Jurkat, Clone E6-1 (cell line): ENCODE measurements at regions not wholly inside any gene's neighbourhood (a gene's known extent, or its start where the extent isn't known, plus 50 kb on each side); places are given as distances from the start of the nearest gene placed in this dataset.
"Not testable (repeated sequence)": the region's sequence is repeated elsewhere in the genome, so short reads cannot be mapped to it uniquely, and the experiment has no call there.

ENCODE experiments used
- DNase-seq: peaks from one replicate; pipeline ENCODE4 v3.0.0-alpha.2; 2011; ENCODE audit warnings: low read depth, low spot score
- H3K4me3 ChIP-seq: 2 replicates; pipeline ENCODE4 v1.5.1; 2011; ENCODE audit warnings: mild to moderate bottlenecking, low read length, control low read depth, moderate library complexity

DNA sequence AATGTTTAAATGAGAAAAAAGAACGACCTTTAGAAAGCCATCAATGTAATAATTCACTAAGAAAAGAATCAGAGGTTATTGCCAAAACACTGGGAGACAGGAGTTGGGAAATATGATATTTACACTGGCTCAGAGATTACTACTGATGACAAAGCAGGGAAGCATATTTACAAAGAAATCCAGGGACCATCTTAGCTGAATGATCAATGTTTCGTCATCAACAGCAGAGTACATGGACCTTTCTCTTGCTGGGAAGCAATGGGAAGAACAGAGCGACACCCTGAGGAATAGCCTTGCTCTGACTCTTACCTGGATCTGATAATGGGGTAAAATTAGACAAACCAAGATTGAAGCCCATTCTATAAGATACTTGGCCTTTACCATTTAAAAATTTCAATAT is 1293.5 kb downstream of the XPNPEP1 start:
- no peak for DNase-seq
- no peak overlapping the region for H3K4me3 ChIP-seq

GRCh38 chr10:108624052-108624451 is 1299.3 kb downstream of the XPNPEP1 start:
- no peak overlapping the region for H3K4me3 ChIP-seq
- DNase-seq: no peak

DNA sequence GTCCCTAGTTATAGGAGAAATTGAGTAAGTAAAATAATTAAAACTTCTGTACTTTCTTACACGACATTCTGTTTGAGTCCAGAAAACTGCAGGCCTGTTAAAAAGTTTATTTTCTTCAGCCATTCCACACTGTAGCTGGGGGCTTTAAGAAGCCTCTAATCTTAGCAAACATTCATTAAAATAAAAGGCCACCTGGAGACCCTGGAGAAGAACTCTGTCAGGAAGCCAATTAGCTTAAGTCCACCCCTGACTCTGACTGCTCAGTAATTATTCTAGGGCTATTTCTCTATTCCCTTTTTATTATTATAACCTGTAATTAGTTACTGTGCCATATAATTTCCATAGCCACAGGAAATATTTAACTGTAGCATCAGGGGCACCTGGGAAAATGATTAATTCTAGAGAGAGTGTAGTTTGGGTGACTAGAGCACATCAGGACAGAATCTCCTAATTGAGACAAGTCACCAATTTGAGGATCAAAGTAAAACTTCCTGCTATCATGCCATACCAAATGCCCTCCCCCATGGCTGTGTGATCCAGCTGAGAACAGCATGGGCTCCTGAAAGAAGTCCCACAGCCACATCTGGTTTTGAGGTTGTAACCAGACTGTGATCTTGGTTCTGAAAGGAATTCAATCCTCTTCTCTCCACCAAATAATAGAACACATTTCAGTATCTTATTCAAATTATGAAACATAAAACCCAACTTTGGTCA is 1302.3 kb downstream of the XPNPEP1 start:
- DNase-seq: no peak
- no peak overlapping the region for H3K4me3 ChIP-seq

DNA sequence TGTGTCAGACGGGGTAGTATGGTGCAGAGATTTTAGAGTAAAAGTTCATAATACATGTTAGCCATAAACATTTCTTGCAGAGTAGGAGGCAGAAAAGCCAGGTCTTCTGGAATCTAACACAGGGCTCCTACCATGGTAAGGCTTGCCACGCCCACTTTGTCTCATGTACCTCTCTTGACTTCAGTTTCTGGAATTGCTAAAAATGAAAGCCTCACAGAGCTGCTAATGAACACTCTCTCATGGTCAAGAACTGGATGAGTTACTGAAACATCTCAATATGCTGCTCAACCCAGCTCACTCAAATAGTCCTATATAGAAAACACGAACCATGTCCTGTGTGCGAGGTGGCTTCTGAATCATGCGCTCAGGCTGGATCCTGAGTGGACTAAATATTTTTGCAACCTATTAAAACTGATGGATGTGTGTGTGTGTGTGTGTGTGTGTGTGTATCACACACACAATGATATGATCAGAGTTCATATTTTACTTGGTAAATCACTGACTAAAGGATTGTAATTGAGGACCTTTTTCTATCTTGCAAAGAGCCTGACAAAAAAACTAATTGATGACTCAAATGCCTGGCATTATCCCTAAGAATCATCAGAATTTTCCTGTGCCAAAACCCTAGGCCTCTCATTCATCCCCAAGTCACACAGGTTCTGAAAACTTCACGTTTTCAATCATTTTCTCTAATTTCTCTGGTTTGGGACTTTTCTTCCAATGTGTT is 1306.6 kb downstream of the XPNPEP1 start:
- H3K4me3 ChIP-seq: no peak overlapping the region
- DNase-seq: no peak

GRCh38 chr10:108615576-108616320 is 1307.6 kb downstream of the XPNPEP1 start:
- DNase-seq: no peak
- no peak overlapping the region for H3K4me3 ChIP-seq

GRCh38 chr10:108612485-108612884 is 1310.8 kb downstream of the XPNPEP1 start:
- H3K4me3 ChIP-seq: no peak overlapping the region
- no peak for DNase-seq

DNA sequence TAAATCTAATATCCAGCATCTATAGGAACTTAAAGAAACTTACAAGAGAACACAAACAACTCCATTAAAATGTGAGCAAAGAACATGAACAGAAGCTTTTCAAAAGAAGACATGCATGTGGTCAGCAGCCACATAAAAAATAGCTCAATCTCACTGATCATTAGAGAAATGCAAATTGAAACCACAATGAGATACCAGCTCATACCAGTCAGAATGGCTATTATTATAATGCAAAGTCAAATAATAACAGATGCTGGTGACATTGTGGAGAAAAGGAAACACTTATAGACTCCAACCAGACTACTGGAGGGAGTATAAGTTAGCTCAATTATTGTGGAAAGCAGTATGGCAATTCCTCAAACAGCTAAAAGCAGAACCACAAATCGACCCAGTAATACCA is 1314.5 kb downstream of the XPNPEP1 start:
- no peak for DNase-seq
- H3K4me3 ChIP-seq: no peak overlapping the region

DNA sequence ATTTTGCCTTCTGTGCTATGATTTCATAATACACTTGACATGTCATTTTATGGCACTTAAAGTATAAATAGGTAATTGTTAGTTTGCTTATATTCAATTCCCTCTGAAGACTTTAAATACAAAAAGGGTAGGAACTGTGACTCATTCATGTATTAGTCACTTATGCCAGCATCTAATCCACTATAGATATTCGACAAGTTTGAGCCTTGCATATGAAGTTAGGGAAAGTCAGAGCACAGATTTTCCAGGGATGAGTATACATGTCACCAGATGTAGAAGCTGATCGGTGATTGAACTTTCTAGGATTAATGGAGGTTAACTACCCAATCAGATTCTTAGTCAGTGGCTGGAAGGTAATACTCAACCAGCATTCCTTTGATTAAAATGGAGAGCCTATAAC is 1321.5 kb downstream of the XPNPEP1 start:
- no peak for DNase-seq
- H3K4me3 ChIP-seq: no peak overlapping the region

DNA sequence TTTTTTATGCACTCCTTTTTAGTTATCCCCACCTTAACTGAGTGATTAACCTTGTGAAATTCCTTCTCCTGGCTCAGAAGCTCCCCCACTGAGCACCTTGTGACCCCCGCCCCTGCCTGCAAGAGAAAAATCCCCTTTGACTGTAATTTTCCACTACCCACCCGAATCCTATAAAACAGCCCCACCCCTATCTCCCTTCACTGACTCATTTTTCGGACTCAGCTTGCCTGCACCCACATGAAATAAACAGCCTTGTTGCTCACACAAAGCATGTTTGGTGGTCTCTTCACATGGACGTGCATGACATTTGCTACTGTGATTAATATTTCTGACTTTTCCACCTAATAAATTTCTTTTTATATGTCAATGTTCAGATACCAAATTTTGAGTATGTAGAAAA is 1322.8 kb downstream of the XPNPEP1 start:
- not testable (repeated sequence) for DNase-seq, H3K4me3 ChIP-seq

GRCh38 chr10:108599317-108599716 is 1324.0 kb downstream of the XPNPEP1 start:
- not testable (repeated sequence) for DNase-seq

GRCh38 chr10:108598831-108599230 is 1324.5 kb downstream of the XPNPEP1 start:
- H3K4me3 ChIP-seq: no peak overlapping the region
- no peak for DNase-seq

More at GRCh38 chr10:108599317-108599716, 1324.0 kb downstream of the XPNPEP1 start:
- H3K4me3 ChIP-seq: not testable (repeated sequence)

DNA sequence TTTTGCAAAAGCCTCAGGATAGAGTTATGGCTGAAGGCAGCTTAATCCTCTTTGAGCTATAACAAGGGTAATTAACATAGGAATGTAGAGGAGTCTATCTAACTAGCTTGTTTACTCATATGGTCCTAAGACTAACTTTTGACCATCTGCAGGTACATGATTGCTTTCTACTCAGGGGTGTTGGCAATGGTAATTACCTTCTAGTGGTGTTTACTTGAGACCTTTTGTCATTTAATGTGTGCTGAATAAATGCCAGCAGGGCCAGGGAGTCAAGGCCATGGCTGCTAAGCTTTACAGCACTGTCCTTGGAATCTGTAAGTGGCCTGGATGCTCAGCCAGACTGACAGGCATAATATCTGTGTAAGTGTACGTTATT is 1325.0 kb downstream of the XPNPEP1 start:
- DNase-seq: no peak
- no peak overlapping the region for H3K4me3 ChIP-seq

- H3K4me3 ChIP-seq: no peak overlapping the region
Observed at GRCh38 chr10:108597657-108598319, 1325.5 kb downstream of the XPNPEP1 start.

DNA sequence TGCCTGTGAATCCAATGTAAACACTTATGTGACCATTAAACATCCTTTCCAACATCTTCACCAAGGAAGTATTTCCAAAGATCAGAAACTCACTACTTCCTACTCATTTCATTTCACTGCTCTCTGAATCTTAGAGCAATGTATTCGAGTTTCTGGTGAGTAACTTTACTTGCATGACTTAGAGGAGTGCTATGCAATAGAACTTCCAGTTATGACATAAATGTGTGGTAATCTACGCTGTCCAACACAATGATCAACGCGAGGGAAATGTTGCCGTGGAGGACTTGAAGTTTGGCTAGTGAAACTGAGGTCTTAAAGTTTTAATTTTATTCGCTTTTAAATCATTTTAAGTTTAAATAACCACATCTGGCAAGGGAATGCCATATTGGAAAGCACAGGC is 1326.3 kb downstream of the XPNPEP1 start:
- no peak for DNase-seq

More at GRCh38 chr10:108597657-108598319, 1325.5 kb downstream of the XPNPEP1 start:
- DNase-seq: no peak

DNA sequence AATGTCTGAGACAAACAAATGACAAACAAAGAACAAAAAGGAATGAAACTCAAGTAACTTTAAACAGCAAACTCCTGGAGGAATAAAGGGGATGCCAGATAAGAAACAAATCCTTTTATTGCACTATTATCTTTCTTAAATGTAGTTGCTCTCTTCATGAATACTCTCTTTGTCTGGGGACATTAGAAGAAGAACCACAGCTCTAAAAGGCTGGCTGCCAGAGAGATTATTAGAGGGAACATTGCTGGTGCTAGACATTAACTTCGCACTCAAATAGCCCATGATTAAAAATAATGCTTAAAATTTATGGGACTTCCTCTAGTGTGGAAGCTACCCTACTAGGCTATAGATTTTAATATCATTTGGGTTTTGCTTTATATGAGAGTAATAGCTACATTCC is 1330.4 kb downstream of the XPNPEP1 start:
- H3K4me3 ChIP-seq: no peak overlapping the region
- no peak for DNase-seq

More for the DNA sequence above, 1326.3 kb downstream of the XPNPEP1 start:
- H3K4me3 ChIP-seq: no peak overlapping the region

GRCh38 chr10:108591417-108591816 is 1331.9 kb downstream of the XPNPEP1 start:
- DNase-seq: no peak
- H3K4me3 ChIP-seq: no peak overlapping the region

DNA sequence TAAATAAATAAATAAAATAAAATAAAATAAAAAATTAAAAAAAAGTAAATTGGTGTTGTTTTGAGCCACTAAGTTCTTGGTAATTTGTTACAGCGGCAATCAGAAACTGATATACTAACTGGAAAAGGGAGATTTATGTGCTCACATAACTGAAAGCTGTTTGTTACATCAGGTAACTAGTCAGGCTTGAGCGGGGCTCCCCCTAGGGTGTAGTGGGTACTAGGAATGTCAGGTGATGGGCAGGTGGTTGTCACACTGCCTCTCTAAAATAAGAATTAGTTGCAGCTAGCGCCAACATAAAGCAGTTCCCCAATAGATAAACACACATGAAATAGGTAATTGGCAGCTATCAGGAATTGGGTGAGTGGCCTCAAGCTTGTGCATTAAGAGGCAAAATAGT is 1336.9 kb downstream of the XPNPEP1 start:
- DNase-seq: no peak
- H3K4me3 ChIP-seq: no peak overlapping the region

- DNase-seq: no peak
- no peak overlapping the region for H3K4me3 ChIP-seq
Observed at GRCh38 chr10:108583877-108584276, 1339.4 kb downstream of the XPNPEP1 start.

GRCh38 chr10:108582888-108583287 is 1340.4 kb downstream of the XPNPEP1 start:
- no peak for DNase-seq
- no peak overlapping the region for H3K4me3 ChIP-seq
